ENCODE measurements at regions not wholly inside any gene's neighbourhood (a gene's known extent, or its start where the extent isn't known, plus 50 kb on each side); places are given as distances from the start of the nearest gene placed in this dataset.

- H3K4me3 ChIP-seq (replicated peaks; ENCODE audit: low read depth, low read length) = no peak overlapping the region
- TF ChIP-seq, protein P1, sequence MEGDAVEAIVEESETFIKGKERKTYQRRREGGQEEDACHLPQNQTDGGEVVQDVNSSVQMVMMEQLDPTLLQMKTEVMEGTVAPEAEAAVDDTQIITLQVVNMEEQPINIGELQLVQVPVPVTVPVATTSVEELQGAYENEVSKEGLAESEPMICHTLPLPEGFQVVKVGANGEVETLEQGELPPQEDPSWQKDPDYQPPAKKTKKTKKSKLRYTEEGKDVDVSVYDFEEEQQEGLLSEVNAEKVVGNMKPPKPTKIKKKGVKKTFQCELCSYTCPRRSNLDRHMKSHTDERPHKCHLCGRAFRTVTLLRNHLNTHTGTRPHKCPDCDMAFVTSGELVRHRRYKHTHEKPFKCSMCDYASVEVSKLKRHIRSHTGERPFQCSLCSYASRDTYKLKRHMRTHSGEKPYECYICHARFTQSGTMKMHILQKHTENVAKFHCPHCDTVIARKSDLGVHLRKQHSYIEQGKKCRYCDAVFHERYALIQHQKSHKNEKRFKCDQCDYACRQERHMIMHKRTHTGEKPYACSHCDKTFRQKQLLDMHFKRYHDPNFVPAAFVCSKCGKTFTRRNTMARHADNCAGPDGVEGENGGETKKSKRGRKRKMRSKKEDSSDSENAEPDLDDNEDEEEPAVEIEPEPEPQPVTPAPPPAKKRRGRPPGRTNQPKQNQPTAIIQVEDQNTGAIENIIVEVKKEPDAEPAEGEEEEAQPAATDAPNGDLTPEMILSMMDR (IDR thresholded peaks at IDR 0.05; ENCODE audit: low read length, missing control alignments) = no peak
- DNase-seq (ENCODE audit: low read depth) = no peak
Observed at GRCh38 chr2:57804971-57805370, 241.6 kb upstream of the VRK2 start.

GRCh38 chr2:57806449-57806968 is 240.1 kb upstream of the VRK2 start:
- DNase-seq (ENCODE audit: low read depth) = no peak
- TF ChIP-seq, protein P1 (IDR thresholded peaks at IDR 0.05; ENCODE audit: low read length, missing control alignments) = no peak
- H3K4me3 ChIP-seq (replicated peaks; ENCODE audit: low read depth, low read length) = no peak overlapping the region

DNA sequence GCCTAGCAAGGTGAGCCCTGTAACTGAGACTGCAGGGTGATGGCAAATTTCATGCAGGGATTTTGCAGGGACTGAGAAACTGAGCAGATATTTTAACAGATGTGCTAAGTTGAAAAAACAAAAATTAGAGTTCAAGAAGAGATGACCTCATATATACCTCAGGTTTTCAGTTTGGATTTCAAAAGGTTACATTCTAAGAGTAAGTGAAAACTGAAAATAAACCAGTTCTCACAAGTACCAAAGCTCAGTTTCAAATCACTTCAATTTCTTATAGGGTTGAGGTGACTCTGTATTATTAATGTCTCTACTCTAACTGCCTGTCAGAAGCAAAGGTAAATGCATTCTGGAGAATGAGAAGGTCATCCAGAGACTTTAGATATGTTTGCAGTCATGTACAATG is 237.4 kb upstream of the VRK2 start:
- DNase-seq (ENCODE audit: low read depth) = no peak
- TF ChIP-seq, protein P1 (IDR thresholded peaks at IDR 0.05; ENCODE audit: low read length, missing control alignments) = no peak
- H3K4me3 ChIP-seq (replicated peaks; ENCODE audit: low read depth, low read length) = no peak overlapping the region

DNA sequence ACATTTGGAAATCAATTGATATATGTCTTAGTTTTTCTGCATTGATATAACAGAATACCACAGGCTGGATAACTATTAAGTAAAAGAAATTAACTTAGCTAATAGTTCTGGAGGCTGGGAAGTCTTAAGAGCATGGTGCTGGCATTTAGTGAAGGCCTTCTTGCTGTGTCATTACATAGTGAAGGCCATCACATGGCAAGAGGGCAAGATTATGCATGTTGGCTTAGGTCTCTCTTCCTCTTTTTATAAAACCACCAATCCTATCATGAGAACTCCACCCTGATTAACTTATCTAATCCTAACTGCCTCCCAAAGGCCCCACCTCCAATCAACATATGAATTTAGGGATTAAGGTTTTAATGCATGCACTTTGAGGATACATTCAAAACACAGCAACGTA is 225.5 kb upstream of the VRK2 start:
- no peak for DNase-seq (ENCODE audit: low read depth)
- H3K4me3 ChIP-seq (replicated peaks; ENCODE audit: low read depth, low read length) = no peak overlapping the region
- TF ChIP-seq, protein P1 (IDR thresholded peaks at IDR 0.05; ENCODE audit: low read length, missing control alignments) = no peak

- DNase-seq (ENCODE audit: low read depth) = no peak
- TF ChIP-seq, protein P1 (IDR thresholded peaks at IDR 0.05; ENCODE audit: low read length, missing control alignments) = no peak
- no peak overlapping the region for H3K4me3 ChIP-seq (replicated peaks; ENCODE audit: low read depth, low read length)
Observed at GRCh38 chr2:57828221-57828620, 218.4 kb upstream of the VRK2 start.

- H3K4me3 ChIP-seq (replicated peaks; ENCODE audit: low read depth, low read length) = no peak overlapping the region
- TF ChIP-seq, protein P1 (IDR thresholded peaks at IDR 0.05; ENCODE audit: low read length, missing control alignments) = no peak
- DNase-seq (ENCODE audit: low read depth) = no peak
Observed at GRCh38 chr2:57834666-57835065, 211.9 kb upstream of the VRK2 start.

DNA sequence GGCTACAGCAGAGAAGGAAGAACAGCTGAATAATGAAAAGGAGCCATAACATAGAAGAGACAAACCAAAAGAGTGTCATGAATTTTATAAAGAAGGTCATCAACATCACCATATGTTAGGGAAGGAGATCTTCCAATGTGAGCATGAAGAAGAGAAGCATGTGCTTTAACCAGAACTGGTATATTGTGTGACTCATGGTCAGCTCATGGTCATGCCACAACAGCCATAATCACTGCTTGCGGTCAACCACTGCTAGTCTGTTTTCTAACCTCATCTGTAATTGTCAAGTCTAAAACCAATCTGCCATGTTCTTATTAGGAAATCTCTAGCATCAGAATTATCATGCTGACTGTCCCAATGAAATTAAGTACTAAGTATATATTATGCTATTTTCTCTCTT is 204.1 kb upstream of the VRK2 start:
- no peak overlapping the region for H3K4me3 ChIP-seq (replicated peaks; ENCODE audit: low read depth, low read length)
- DNase-seq (ENCODE audit: low read depth) = no peak

More for the DNA sequence above, 204.1 kb upstream of the VRK2 start:
- TF ChIP-seq, protein P1 (IDR thresholded peaks at IDR 0.05; ENCODE audit: low read length, missing control alignments) = no peak

Measured in fibroblast of pulmonary artery (primary cell).